Umbilical cord (tissue), 1 donor: ENCODE measurements at regions not wholly inside any gene's neighbourhood (a gene's known extent, or its start where the extent isn't known, plus 50 kb on each side); places are given as distances from the start of the nearest gene placed in this dataset.
"Not testable (repeated sequence)": the region's sequence is repeated elsewhere in the genome, so short reads cannot be mapped to it uniquely, and the experiment has no call there.

Experiments
- DNase-seq: peaks from one replicate; pipeline ENCODE4 v3.0.0-alpha.2; 2015; ENCODE audit warnings: low spot score

- no peak for DNase-seq
These were observed 80.6 kb downstream of the MFSD1 start for GRCh38 chr3:158882445-158882844.

- DNase-seq = no peak
These were observed 94.9 kb downstream of the MFSD1 start for GRCh38 chr3:158896729-158897128.

GRCh38 chr3:158906749-158907148 lies 104.9 kb downstream of the MFSD1 start:
- no peak for DNase-seq

GRCh38 chr3:158908187-158908734 lies 106.4 kb downstream of the MFSD1 start:
- DNase-seq = no peak

- DNase-seq = peak; percentile 35
These were observed 108.0 kb downstream of the MFSD1 start for GRCh38 chr3:158909870-158910269.

- DNase-seq = no peak
These were observed 109.7 kb downstream of the MFSD1 start for GRCh38 chr3:158911586-158911985.

- DNase-seq = no peak
These were observed 110.3 kb downstream of the MFSD1 start for GRCh38 chr3:158912188-158912587.

GRCh38 chr3:158912621-158913020 lies 110.8 kb downstream of the MFSD1 start:
- DNase-seq = no peak

- no peak for DNase-seq
These were observed 114.3 kb downstream of the MFSD1 start for GRCh38 chr3:158916111-158916510.

- DNase-seq = peak; percentile 27
These were observed 116.2 kb downstream of the MFSD1 start for GRCh38 chr3:158918008-158918407.

- no peak for DNase-seq
These were observed 116.6 kb downstream of the MFSD1 start for GRCh38 chr3:158918451-158918850.

GRCh38 chr3:158920371-158920770 lies 118.5 kb downstream of the MFSD1 start:
- no peak for DNase-seq

- DNase-seq = no peak
These were observed 123.2 kb downstream of the MFSD1 start for GRCh38 chr3:158925021-158925420.

GRCh38 chr3:158925828-158926494 lies 124.1 kb downstream of the MFSD1 start:
- no peak for DNase-seq

GRCh38 chr3:158935846-158936245 lies 134.0 kb downstream of the MFSD1 start:
- no peak for DNase-seq

- no peak for DNase-seq
These were observed 134.8 kb downstream of the MFSD1 start for GRCh38 chr3:158936530-158937113.

GRCh38 chr3:158950178-158950901 lies 148.5 kb downstream of the MFSD1 start:
- DNase-seq = no peak

- no peak for DNase-seq
These were observed 151.3 kb downstream of the MFSD1 start for GRCh38 chr3:158953131-158953530.

- DNase-seq = no peak
These were observed 152.6 kb downstream of the MFSD1 start for GRCh38 chr3:158954420-158954819.

- DNase-seq = not testable (repeated sequence)
These were observed 155.9 kb downstream of the MFSD1 start for GRCh38 chr3:158957777-158958176.

GRCh38 chr3:158958873-158959272 lies 157.0 kb downstream of the MFSD1 start:
- DNase-seq = no peak

- DNase-seq = no peak
These were observed 159.6 kb downstream of the MFSD1 start for GRCh38 chr3:158961471-158961870.

GRCh38 chr3:158961911-158962310 lies 160.1 kb downstream of the MFSD1 start:
- DNase-seq = no peak
